Sigmoid colon (tissue), 4 donors: ENCODE measurements at regions not wholly inside any gene's neighbourhood (a gene's known extent, or its start where the extent isn't known, plus 50 kb on each side); places are given as distances from the start of the nearest gene placed in this dataset.

ENCODE experiments used
- EP300 ChIP-seq, 4 donors: sonication (generic); formaldehyde crosslinking; IDR thresholded peaks; one replicate each; pipeline ENCODE4 v1.6.1; 2017; ENCODE audit warnings: antibody characterized with exemption in 4 of 4
- POLR2A ChIP-seq, 2 donors: fragments of 450-650 bp; IDR thresholded peaks; one replicate each; pipeline ENCODE4 v1.6.1; 2016; ENCODE audit warnings: antibody characterized with exemption in 2 of 2, mild to moderate bottlenecking in 2 of 2, moderate library complexity in 2 of 2
- POLR2AphosphoS5 ChIP-seq, 4 donors: sonication (generic); formaldehyde crosslinking; IDR thresholded peaks; one replicate each; pipeline ENCODE4 v1.6.1; 2017; ENCODE audit warnings: antibody characterized with exemption in 4 of 4
- TF ChIP-seq, protein P1 (sequence below), 4 experiments: fragments of 450-650 bp in 3 of 4; fragments of 200-600 bp in 1 of 4; IDR thresholded peaks; one replicate each; pipeline ENCODE4 v1.5.1; 2016 to 2019; ENCODE audit warnings: antibody characterized with exemption in 4 of 4, mild to moderate bottlenecking in 3 of 4, moderate library complexity in 2 of 4

GRCh38 chr18:44521668-44522022 is 159.0 kb upstream of the SETBP1 start:
- TF ChIP-seq, protein P1, sequence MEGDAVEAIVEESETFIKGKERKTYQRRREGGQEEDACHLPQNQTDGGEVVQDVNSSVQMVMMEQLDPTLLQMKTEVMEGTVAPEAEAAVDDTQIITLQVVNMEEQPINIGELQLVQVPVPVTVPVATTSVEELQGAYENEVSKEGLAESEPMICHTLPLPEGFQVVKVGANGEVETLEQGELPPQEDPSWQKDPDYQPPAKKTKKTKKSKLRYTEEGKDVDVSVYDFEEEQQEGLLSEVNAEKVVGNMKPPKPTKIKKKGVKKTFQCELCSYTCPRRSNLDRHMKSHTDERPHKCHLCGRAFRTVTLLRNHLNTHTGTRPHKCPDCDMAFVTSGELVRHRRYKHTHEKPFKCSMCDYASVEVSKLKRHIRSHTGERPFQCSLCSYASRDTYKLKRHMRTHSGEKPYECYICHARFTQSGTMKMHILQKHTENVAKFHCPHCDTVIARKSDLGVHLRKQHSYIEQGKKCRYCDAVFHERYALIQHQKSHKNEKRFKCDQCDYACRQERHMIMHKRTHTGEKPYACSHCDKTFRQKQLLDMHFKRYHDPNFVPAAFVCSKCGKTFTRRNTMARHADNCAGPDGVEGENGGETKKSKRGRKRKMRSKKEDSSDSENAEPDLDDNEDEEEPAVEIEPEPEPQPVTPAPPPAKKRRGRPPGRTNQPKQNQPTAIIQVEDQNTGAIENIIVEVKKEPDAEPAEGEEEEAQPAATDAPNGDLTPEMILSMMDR (IDR thresholded peaks at IDR 0.05): no peak
- TF ChIP-seq POLR2AphosphoS5 (IDR thresholded peaks at IDR 0.05): no peak
- no peak for TF ChIP-seq POLR2A (IDR thresholded peaks at IDR 0.05)
- no peak for TF ChIP-seq EP300 (IDR thresholded peaks at IDR 0.05)
